HG03442 (cell line): ENCODE measurements at regions not wholly inside any gene's neighbourhood (a gene's known extent, or its start where the extent isn't known, plus 50 kb on each side); places are given as distances from the start of the nearest gene placed in this dataset.

Experiments used
- ATAC-seq: cut with Tn5 transposase; IDR thresholded peaks from one replicate; pipeline ENCODE4 v1.9.1; 2021; ENCODE audit warnings: mild to moderate bottlenecking, moderate library complexity; ENCODE audit not compliant: unreplicated experiment

GRCh38 chr15:101551696-101552591 lies 62.4 kb upstream of the PCSK6 start:
- ATAC-seq = no peak

GRCh38 chr15:101550124-101550523 lies 60.6 kb upstream of the PCSK6 start:
- ATAC-seq = no peak

- no peak for ATAC-seq
Observed at GRCh38 chr15:101549647-101550046, 60.1 kb upstream of the PCSK6 start.

GRCh38 chr15:101547737-101548136 lies 58.2 kb upstream of the PCSK6 start:
- ATAC-seq = no peak

- no peak for ATAC-seq
Observed at GRCh38 chr15:101545548-101546505, 56.3 kb upstream of the PCSK6 start.

GRCh38 chr15:101544613-101544945 lies 55.1 kb upstream of the PCSK6 start:
- ATAC-seq = no peak

GRCh38 chr15:101543926-101544612 lies 54.6 kb upstream of the PCSK6 start:
- no peak for ATAC-seq

GRCh38 chr15:101543431-101543830 lies 53.9 kb upstream of the PCSK6 start:
- ATAC-seq = no peak

- no peak for ATAC-seq
Observed at GRCh38 chr15:101543026-101543390, 53.5 kb upstream of the PCSK6 start.

- ATAC-seq = no peak
Observed at GRCh38 chr15:101542306-101543025, 53.0 kb upstream of the PCSK6 start.

GRCh38 chr15:101541501-101542292 lies 52.2 kb upstream of the PCSK6 start:
- ATAC-seq = no peak

- no peak for ATAC-seq
Observed at GRCh38 chr15:101540480-101541239, 51.2 kb upstream of the PCSK6 start.

- ATAC-seq = no peak
Observed at GRCh38 chr15:101539930-101540329, 50.4 kb upstream of the PCSK6 start.

GRCh38 chr15:101539492-101539891 lies 50.0 kb upstream of the PCSK6 start:
- no peak for ATAC-seq
